Thyroid gland (tissue), 4 donors: ENCODE measurements at regions not wholly inside any gene's neighbourhood (a gene's known extent, or its start where the extent isn't known, plus 50 kb on each side); places are given as distances from the start of the nearest gene placed in this dataset.

Experiments used
- DNase-seq, 2 donors: peaks; one replicate each; pipeline ENCODE4 v3.0.0-alpha.2; 2019
- H3K27ac ChIP-seq, 3 donors: fragments of 200-600 bp; sonication (generic); 1 replicate in 2 of 3; 2 replicates in 1 of 3; pipeline ENCODE4 v1.5.1; 2016 to 2019; ENCODE audit warnings: mild to moderate bottlenecking in 1 of 3, moderate library complexity in 1 of 3
- H3K27me3 ChIP-seq: fragments of 200-600 bp; sonication (generic); one replicate; pipeline ENCODE4 v1.5.1; 2019
- H3K36me3 ChIP-seq, 2 donors: fragments of 200-600 bp; sonication (generic); one replicate each; pipeline ENCODE4 v1.5.1; 2016 to 2019
- H3K4me1 ChIP-seq, 2 donors: fragments of 200-600 bp; sonication (generic); one replicate each; pipeline ENCODE4 v1.5.1; 2017 to 2019
- H3K4me3 ChIP-seq, 3 donors: fragments of 200-600 bp; sonication (generic); replicated peaks in 1 of 3; 1 replicate in 2 of 3; 2 replicates in 1 of 3; pipeline ENCODE4 v1.5.1; 2016; ENCODE audit warnings: mild to moderate bottlenecking in 1 of 3
- H3K9me3 ChIP-seq: fragments of 200-600 bp; sonication (generic); one replicate; pipeline ENCODE4 v1.5.1; 2017
- POLR2A ChIP-seq, 2 donors: fragments of 450-650 bp; IDR thresholded peaks; one replicate each; pipeline ENCODE4 v1.6.1; 2017; ENCODE audit warnings: antibody characterized with exemption in 2 of 2, mild to moderate bottlenecking in 2 of 2, moderate library complexity in 1 of 2
- WGBS, 2 donors: methylation state at CpG; one replicate each; pipeline ENCODE4 v1.1.5; 2017; 5-methylcytosine and 5-hydroxymethylcytosine counted together
- intact Hi-C: fragments of 100-400 bp; cut with DNase I; formaldehyde crosslinking; loops from one replicate; pipeline ENCODE4 v1.15.1; 2023
- TF ChIP-seq, protein P1 (sequence below), 6 experiments: fragments of 200-600 bp in 3 of 6; fragments of 450-650 bp in 3 of 6; sonication (generic) in 3 of 6; IDR thresholded peaks; one replicate each; pipeline ENCODE4 v1.5.1; 2016 to 2019; ENCODE audit warnings: antibody characterized with exemption in 6 of 6, mild to moderate bottlenecking in 2 of 6, inconsistent platforms in 1 of 6, moderate library complexity in 1 of 6

DNA sequence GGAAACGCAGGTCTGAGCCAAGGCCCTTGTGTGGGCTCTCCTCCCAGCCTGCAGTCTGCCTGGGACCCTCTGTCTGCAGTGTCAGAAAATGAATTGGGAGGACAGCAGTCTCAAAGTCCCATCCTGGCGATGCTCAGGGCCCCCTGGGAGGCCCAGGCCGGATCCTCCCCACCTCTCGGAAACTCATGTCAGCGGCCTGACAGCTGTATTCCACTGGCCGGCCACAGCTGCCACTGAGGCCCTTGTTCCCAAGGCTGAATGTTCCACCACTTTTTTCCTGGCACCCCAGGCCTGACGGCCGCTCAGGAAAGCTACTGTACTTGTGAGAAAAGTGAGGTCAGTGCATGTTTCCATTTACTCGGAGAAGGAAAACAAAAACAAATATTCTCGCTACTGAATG lies 180.0 kb downstream of the FGF18 start:
- Histone ChIP-seq H3K27ac (no peak overlapping the region), H3K4me3 (no peak overlapping the region), H3K36me3 (no peaks in the 10 kb centered on the region), H3K4me1 (peaks cover 13 to 19% of the 10 kb centered on the region in 2 donors), H3K9me3 (no peaks in the 10 kb centered on the region), H3K27me3 (no peaks in the 10 kb centered on the region)
- WGBS, 2 donors = 70 to 75% methylated on average over 9 of the region's 10 CpGs
- intact Hi-C loops = no loop called here
- TF ChIP-seq, protein P1, sequence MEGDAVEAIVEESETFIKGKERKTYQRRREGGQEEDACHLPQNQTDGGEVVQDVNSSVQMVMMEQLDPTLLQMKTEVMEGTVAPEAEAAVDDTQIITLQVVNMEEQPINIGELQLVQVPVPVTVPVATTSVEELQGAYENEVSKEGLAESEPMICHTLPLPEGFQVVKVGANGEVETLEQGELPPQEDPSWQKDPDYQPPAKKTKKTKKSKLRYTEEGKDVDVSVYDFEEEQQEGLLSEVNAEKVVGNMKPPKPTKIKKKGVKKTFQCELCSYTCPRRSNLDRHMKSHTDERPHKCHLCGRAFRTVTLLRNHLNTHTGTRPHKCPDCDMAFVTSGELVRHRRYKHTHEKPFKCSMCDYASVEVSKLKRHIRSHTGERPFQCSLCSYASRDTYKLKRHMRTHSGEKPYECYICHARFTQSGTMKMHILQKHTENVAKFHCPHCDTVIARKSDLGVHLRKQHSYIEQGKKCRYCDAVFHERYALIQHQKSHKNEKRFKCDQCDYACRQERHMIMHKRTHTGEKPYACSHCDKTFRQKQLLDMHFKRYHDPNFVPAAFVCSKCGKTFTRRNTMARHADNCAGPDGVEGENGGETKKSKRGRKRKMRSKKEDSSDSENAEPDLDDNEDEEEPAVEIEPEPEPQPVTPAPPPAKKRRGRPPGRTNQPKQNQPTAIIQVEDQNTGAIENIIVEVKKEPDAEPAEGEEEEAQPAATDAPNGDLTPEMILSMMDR (IDR thresholded peaks at IDR 0.05) = no peak
- TF ChIP-seq POLR2A (IDR thresholded peaks at IDR 0.05) = no peak
- no peak for DNase-seq

DNA sequence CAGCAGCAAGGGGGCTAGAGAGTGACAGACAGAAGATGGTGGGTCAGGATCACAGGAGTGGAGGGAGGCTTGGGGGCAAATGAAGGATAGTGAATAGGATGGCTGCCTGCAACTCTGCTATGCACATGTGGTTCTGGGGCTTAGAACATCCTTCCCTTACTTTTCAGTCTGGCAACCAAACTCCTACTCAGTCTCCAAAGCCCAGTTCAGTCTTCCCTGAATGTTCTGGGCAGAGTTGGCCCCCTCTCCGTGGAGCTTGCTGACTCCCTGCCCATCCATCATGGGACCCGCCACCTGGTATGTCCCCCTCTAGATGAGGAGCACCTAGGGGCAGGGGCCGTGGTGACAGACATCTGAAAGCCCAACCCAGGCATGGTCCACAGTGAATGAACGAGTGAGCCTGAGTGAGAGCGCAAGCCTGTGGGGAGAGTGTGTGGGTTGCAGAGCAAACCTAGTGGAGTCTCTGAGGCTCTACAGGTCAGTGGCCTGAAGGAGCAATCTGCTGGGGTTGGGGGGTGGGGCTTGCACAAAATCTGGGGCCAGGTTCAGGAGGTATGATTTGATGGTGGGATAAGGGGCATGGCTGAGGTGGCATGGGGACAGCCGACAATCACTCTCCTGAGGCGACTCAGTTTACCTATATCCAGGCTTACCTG lies 180.6 kb downstream of the FGF18 start:
- peaks cover 13 to 19% of the 10 kb centered on the region in 2 donors for H3K4me1 ChIP-seq
- H3K27me3 ChIP-seq = no peaks in the 10 kb centered on the region
- intact Hi-C loops = no loop called here

DNA sequence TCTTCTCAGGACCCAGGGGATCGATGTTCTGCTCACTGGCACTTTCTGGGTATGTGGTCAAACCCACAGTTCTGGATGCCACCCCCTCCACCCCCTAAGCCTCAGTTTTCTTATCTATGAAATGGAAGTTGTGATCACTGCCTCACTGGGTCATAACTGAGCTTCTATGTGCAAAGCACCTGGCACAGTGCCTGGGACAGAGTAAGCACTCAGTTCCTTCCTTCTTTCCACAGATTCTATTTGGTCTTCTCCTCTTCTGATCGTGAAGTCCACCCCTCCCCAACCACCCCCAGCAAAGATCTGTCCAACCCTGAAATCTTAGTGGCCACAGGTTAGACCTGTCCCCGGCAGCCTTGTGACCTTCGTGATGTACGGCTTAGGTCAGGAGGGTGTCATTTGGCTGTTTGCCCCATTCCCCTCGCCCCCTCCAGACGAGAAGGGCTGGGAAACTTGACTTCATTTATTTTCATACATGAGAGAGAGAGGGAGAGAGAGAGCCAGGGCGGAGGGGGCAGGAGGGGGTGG lies 181.4 kb downstream of the FGF18 start:
- Histone ChIP-seq H3K9me3 (no peaks in the 10 kb centered on the region), H3K4me3 (no peak overlapping the region), H3K4me1 (peaks cover 11 to 14% of the 10 kb centered on the region in 2 donors), H3K27ac (no peak overlapping the region), H3K36me3 (no peaks in the 10 kb centered on the region), H3K27me3 (no peaks in the 10 kb centered on the region)
- TF ChIP-seq POLR2A (IDR thresholded peaks at IDR 0.05) = no peak
- TF ChIP-seq, protein P1 (IDR thresholded peaks at IDR 0.05) = no peak
- intact Hi-C loops = no loop called here
- peak; percentile 60 to 65 for DNase-seq
- 14 to 15% methylated on average over 8 of the region's 8 CpGs for WGBS, 2 donors

More for the DNA sequence above, 180.6 kb downstream of the FGF18 start:
- no peak overlapping the region for H3K4me3 ChIP-seq
- DNase-seq = no peak
- no peak for TF ChIP-seq POLR2A (IDR thresholded peaks at IDR 0.05)
- TF ChIP-seq, protein P1 (IDR thresholded peaks at IDR 0.05) = no peak
- no peaks in the 10 kb centered on the region for H3K9me3 ChIP-seq
- no peak overlapping the region for H3K27ac ChIP-seq
- WGBS, 2 donors = 88 to 91% methylated on average over 6 to 7 of the region's 7 CpGs
- no peaks in the 10 kb centered on the region for H3K36me3 ChIP-seq

DNA sequence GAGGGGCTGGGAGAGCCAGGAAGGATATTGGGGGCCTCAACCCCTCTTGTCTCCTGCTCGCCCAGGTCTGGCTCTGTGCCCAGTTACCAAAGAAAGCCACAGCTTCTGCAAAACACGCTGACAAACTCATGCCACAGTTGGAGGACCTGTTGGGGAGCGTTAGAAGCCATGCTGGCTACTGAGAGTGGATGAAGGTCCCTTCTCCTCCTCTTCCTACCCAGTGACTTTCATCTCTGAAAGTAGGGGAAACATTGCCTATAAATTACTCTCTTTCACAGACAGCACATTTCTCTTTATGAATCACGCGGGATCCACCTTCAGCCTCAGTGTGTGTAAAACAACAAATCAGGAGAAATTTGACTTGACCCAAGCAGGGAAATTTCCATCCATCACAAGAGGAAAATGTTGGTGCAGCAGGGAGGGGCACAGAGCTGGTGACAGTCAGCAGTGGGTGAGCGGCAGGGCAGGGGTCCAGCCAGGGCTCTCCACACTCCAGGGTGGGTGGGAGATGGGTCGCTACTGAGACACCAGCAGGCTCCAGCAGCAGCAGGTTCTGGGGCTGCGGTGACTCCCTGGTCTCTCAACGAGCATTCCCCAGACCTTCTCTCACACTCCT lies 181.9 kb downstream of the FGF18 start:
- no peaks in the 10 kb centered on the region for H3K27me3 ChIP-seq
- no peak overlapping the region for H3K4me3 ChIP-seq
- 47 to 50% methylated on average over 9 of the region's 9 CpGs for WGBS, 2 donors
- no peaks in the 10 kb centered on the region for H3K36me3 ChIP-seq
- H3K4me1 ChIP-seq = peaks cover 6 to 8% of the 10 kb centered on the region in 2 donors
- no peak overlapping the region for H3K27ac ChIP-seq
- TF ChIP-seq, protein P1 (IDR thresholded peaks at IDR 0.05) = no peak
- TF ChIP-seq POLR2A (IDR thresholded peaks at IDR 0.05) = no peak
- DNase-seq = peak; percentile 31 to 44
- H3K9me3 ChIP-seq = no peaks in the 10 kb centered on the region
- intact Hi-C loops = no loop called here

DNA sequence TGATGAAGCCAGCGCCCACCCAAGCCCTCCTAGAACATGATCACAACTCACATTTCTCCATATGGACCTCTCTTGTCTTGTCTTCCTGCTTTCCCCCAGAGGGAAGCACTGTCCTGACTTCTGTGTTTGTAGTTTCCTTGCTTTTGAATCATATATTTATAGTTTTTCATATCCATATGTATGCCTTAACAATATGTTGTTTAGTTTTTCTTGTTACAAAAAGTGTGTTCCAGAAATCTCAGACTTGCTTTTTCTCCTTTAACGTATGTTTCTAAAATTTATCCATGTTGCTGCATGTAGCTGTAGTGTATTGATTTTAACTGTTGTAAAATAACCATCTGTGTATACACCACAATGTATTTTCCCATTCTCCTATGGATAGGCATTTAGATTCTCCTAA lies 182.0 kb upstream of the SMIM23 start:
- no peaks in the 10 kb centered on the region for H3K36me3 ChIP-seq
- no peak overlapping the region for H3K27ac ChIP-seq
- peaks cover 6 to 8% of the 10 kb centered on the region in 2 donors for H3K4me1 ChIP-seq
- intact Hi-C loops = no loop called here
- no peak for DNase-seq
- H3K4me3 ChIP-seq = no peak overlapping the region
- WGBS, 2 donors = 98 to 100% methylated on average over 2 of the region's 2 CpGs
- H3K9me3 ChIP-seq = no peaks in the 10 kb centered on the region
- no peak for TF ChIP-seq POLR2A (IDR thresholded peaks at IDR 0.05)
- TF ChIP-seq, protein P1 (IDR thresholded peaks at IDR 0.05) = no peak
- H3K27me3 ChIP-seq = no peaks in the 10 kb centered on the region
